OCI-LY7 (cell line): ENCODE measurements at regions not wholly inside any gene's neighbourhood (a gene's known extent, or its start where the extent isn't known, plus 50 kb on each side); places are given as distances from the start of the nearest gene placed in this dataset.
A peak's percentile ranks its signal among the peaks of the same experiment; 100 is the strongest.

ENCODE experiments used
- BruUV-seq: library from RNA; stranded (reverse); fragments of 400-500 nt; replicated peaks from 2 replicates; lab custom pipeline; 2021; lab: Mats Ljungman, UMichigan
- CTCF ChIA-PET: fragments of 300-600 bp; sonication (Branson Sonifier 250); formaldehyde crosslinking; loops from one replicate; lab custom pipeline; 2022; ENCODE audit warnings: antibody characterized with exemption; ENCODE audit not compliant: unreplicated experiment; lab: Charles Lee
- POLR2A ChIA-PET: fragments of 300-600 bp; sonication (Branson Sonifier 250); formaldehyde crosslinking; loops from one replicate; lab custom pipeline; 2022; ENCODE audit warnings: antibody characterized with exemption; lab: Charles Lee
- DNase-seq: peaks from one replicate; pipeline ENCODE4 v3.0.0-alpha.2; 2015; ENCODE audit warnings: low spot score
- H2AFZ ChIP-seq: fragments of 200-600 bp; sonication (generic), shearing (Covaris generic); 2 replicates; pipeline ENCODE4 v1.6.1; 2014; ENCODE audit warnings: mild to moderate bottlenecking, antibody characterized with exemption, low read length, moderate library complexity
- H3K27ac ChIP-seq: fragments of 200-600 bp; sonication (generic); 2 replicates; pipeline ENCODE4 v1.5.1; 2014; ENCODE audit warnings: mixed run types, low read depth, mild to moderate bottlenecking, moderate library complexity, low read length, inconsistent platforms; ENCODE audit not compliant: poor library complexity, severe bottlenecking
- H3K36me3 ChIP-seq: fragments of 200-600 bp; sonication (generic); 2 replicates; pipeline ENCODE4 v1.6.1; 2014; ENCODE audit warnings: mild to moderate bottlenecking, antibody characterized with exemption, low read length, moderate library complexity, mixed read lengths; ENCODE audit not compliant: insufficient read depth
- H3K4me1 ChIP-seq: fragments of 200-600 bp; sonication (generic); 2 replicates; pipeline ENCODE4 v1.5.1; 2014; ENCODE audit warnings: mild to moderate bottlenecking, low read length; ENCODE audit not compliant: insufficient read depth, poor library complexity, severe bottlenecking
- H3K4me2 ChIP-seq: fragments of 200-600 bp; sonication (generic); 2 replicates; pipeline ENCODE4 v1.6.1; 2014; ENCODE audit warnings: mild to moderate bottlenecking, low read length
- H3K4me3 ChIP-seq: fragments of 200-600 bp; sonication (generic); 2 replicates; pipeline ENCODE4 v1.5.1; 2014; ENCODE audit warnings: mild to moderate bottlenecking, low read depth, low read length; ENCODE audit not compliant: poor library complexity, severe bottlenecking
- H3K79me2 ChIP-seq: fragments of 200-600 bp; sonication (generic); 2 replicates; pipeline ENCODE4 v1.6.1; 2016; ENCODE audit warnings: low read depth, mild to moderate bottlenecking, low read length, moderate library complexity, mixed read lengths; ENCODE audit not compliant: insufficient read depth
- H3K9me2 ChIP-seq: fragments of 200-600 bp; sonication (generic); 2 replicates; pipeline ENCODE4 v1.6.1; 2016; ENCODE audit warnings: mild to moderate bottlenecking, low read length, mixed read lengths; ENCODE audit not compliant: insufficient read depth
- H3K9me3 ChIP-seq: fragments of 200-600 bp; sonication (generic); 2 replicates; pipeline ENCODE4 v1.6.1; 2014; ENCODE audit warnings: mild to moderate bottlenecking, mixed run types, low read length, mixed read lengths
- H4K20me1 ChIP-seq: fragments of 200-600 bp; sonication (generic); 2 replicates; pipeline ENCODE4 v1.6.1; 2014; ENCODE audit warnings: mild to moderate bottlenecking, antibody characterized with exemption, low read length, moderate library complexity, mixed read lengths; ENCODE audit not compliant: insufficient read depth
- CTCF ChIP-seq: fragments of 200-600 bp; sonication (generic); conservative IDR thresholded peaks from 2 replicates; pipeline ENCODE4 v1.5.1; 2014; ENCODE audit warnings: mild to moderate bottlenecking, antibody characterized with exemption, low read length, moderate library complexity, mixed read lengths
- EZH2phosphoT487 ChIP-seq: fragments of 200-600 bp; sonication (generic); IDR thresholded peaks from 2 replicates; pipeline ENCODE4 v1.6.1; 2018; ENCODE audit warnings: low read depth, borderline replicate concordance, mild to moderate bottlenecking, mixed run types, antibody characterized with exemption, low read length, moderate library complexity, mixed read lengths
- intact Hi-C: fragments of 100-400 bp; cut with micrococcal nuclease; formaldehyde crosslinking; loops from one replicate; pipeline ENCODE4 v1.10.0; 2022; ENCODE audit not compliant: unreplicated experiment

- intact Hi-C loops: loop anchor here (2.0 to 10.0 kb wide), 5 partner anchors 201 to 1194 kb away; no protein-coding TSS in a partner anchor
- H2AFZ ChIP-seq: no peak overlapping the region; the same call in 1 of the 2 replicates
- H4K20me1 ChIP-seq: no peaks in the 10 kb centered on the region
These were observed 78.7 kb upstream of the C1GALT1 start for GRCh38 chr7:7103343-7104313.

GRCh38 chr7:7104314-7104698 is 78.0 kb upstream of the C1GALT1 start:
- TF ChIP-seq CTCF: no peak
- TF ChIP-seq EZH2phosphoT487: no peak
- no peaks in the 10 kb centered on the region for H3K79me2 ChIP-seq
- peaks cover 11% of the 10 kb centered on the region for H3K9me3 ChIP-seq
- ChIA-PET CTCF (no interaction called here), POLR2A (interaction anchor here (0.6 kb wide), 1 partner anchor 1162 kb away, joined by 4 read pairs; no protein-coding TSS in a partner anchor)
- H3K9me2 ChIP-seq: no peaks in the 10 kb centered on the region
- H3K4me1 ChIP-seq: no peaks in the 10 kb centered on the region
- H3K36me3 ChIP-seq: no peaks in the 10 kb centered on the region
- intact Hi-C loops: loop anchor here (5.0 to 10.0 kb wide), 4 partner anchors 200 to 1193 kb away; no protein-coding TSS in a partner anchor
- BruUV-seq: no TSS peak
- H3K4me2 ChIP-seq: no peak overlapping the region
- H3K27ac ChIP-seq: no peak overlapping the region
- H2AFZ ChIP-seq: no peak overlapping the region
- no peaks in the 10 kb centered on the region for H4K20me1 ChIP-seq
- no peak overlapping the region for H3K4me3 ChIP-seq
- no peak for DNase-seq

More at GRCh38 chr7:7103343-7104313, 78.7 kb upstream of the C1GALT1 start:
- CTCF ChIA-PET: no interaction called here
- Histone ChIP-seq H3K4me3 (no peak overlapping the region), H3K4me2 (no peak overlapping the region), H3K79me2 (no peaks in the 10 kb centered on the region), H3K27ac (no peak overlapping the region), H3K36me3 (no peaks in the 10 kb centered on the region), H3K9me2 (no peaks in the 10 kb centered on the region), H3K4me1 (no peaks in the 10 kb centered on the region), H3K9me3 (peaks cover 4% of the 10 kb centered on the region; the same call in 1 of the 2 replicates)
- POLR2A ChIA-PET: interaction anchor here (0.6 to 1.3 kb wide), 6 partner anchors 9 to 1090 kb away, joined by 3 to 6 read pairs (median 3); partner anchors contain the start of gene C1GALT1
- TF ChIP-seq CTCF: peak; percentile 82
- TF ChIP-seq EZH2phosphoT487: no peak
- no TSS peak for BruUV-seq
- DNase-seq: peak; percentile 65
